ENCODE measurements at regions not wholly inside any gene's neighbourhood (a gene's known extent, or its start where the extent isn't known, plus 50 kb on each side); places are given as distances from the start of the nearest gene placed in this dataset.
"Not testable (repeated sequence)": the region's sequence is repeated elsewhere in the genome, so short reads cannot be mapped to it uniquely, and the experiment has no call there.

DNA sequence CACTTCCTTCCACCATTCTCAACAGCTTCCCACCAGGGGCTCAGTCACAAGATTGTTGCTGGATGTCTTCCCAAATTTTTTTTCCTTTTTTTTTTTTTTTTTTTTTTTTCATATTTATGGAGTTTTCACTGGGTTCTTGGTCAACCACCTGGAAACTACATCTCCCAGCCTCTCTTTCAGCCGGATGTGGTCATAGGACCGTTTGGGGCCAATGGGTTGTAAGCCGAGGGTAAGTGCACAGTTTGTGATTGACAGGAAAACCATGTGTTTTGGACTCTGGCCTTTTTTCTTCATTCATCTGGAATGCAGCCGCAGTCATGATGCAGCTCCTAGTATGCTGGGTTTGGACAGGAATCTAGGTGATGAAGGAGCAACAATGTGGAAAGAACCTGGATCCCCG lies 337.1 kb upstream of the FOXK1 start:
- TF ChIP-seq, protein P1, sequence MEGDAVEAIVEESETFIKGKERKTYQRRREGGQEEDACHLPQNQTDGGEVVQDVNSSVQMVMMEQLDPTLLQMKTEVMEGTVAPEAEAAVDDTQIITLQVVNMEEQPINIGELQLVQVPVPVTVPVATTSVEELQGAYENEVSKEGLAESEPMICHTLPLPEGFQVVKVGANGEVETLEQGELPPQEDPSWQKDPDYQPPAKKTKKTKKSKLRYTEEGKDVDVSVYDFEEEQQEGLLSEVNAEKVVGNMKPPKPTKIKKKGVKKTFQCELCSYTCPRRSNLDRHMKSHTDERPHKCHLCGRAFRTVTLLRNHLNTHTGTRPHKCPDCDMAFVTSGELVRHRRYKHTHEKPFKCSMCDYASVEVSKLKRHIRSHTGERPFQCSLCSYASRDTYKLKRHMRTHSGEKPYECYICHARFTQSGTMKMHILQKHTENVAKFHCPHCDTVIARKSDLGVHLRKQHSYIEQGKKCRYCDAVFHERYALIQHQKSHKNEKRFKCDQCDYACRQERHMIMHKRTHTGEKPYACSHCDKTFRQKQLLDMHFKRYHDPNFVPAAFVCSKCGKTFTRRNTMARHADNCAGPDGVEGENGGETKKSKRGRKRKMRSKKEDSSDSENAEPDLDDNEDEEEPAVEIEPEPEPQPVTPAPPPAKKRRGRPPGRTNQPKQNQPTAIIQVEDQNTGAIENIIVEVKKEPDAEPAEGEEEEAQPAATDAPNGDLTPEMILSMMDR (IDR thresholded peaks at IDR 0.05; ENCODE audit: low read depth, low read length), result no peak
- H3K4me3 ChIP-seq (ENCODE audit: low read depth, low read length), result no peak overlapping the region
- no peak for DNase-seq
- H3K27ac ChIP-seq, result no peak overlapping the region
- no peaks in the 10 kb centered on the region for H3K27me3 ChIP-seq (ENCODE audit: insufficient read depth, low read depth, severe bottlenecking)
- no peaks in the 10 kb centered on the region for H3K9me3 ChIP-seq (ENCODE audit: severe bottlenecking)
- H3K36me3 ChIP-seq, result no peaks in the 10 kb centered on the region

DNA sequence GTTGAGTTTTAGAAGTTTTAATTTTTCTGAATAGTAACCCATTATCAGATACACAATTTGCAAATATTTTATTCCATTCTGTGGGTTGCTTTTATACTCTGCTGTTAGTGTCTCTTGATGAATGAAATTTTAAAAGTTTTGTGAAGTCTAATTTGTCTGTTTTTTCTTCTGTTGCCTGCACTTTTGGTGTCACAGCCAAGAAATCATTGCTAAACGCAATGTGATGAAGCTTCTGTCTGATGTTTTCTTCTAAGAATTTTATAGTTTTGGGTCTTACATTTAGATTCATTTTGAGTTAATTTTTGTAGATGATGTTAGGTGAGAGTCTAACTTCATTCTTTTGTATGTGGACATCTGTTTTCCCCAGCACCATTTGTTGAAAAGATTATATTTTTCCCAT lies 330.0 kb upstream of the FOXK1 start:
- H3K9me3 ChIP-seq (ENCODE audit: severe bottlenecking), result no peaks in the 10 kb centered on the region
- no peaks in the 10 kb centered on the region for H3K36me3 ChIP-seq
- H3K27me3 ChIP-seq (ENCODE audit: insufficient read depth, low read depth, severe bottlenecking), result no peaks in the 10 kb centered on the region
- no peak overlapping the region for H3K4me3 ChIP-seq (ENCODE audit: low read depth, low read length)
- TF ChIP-seq, protein P1 (IDR thresholded peaks at IDR 0.05; ENCODE audit: low read depth, low read length), result no peak
- no peak overlapping the region for H3K27ac ChIP-seq
- no peak for DNase-seq

DNA sequence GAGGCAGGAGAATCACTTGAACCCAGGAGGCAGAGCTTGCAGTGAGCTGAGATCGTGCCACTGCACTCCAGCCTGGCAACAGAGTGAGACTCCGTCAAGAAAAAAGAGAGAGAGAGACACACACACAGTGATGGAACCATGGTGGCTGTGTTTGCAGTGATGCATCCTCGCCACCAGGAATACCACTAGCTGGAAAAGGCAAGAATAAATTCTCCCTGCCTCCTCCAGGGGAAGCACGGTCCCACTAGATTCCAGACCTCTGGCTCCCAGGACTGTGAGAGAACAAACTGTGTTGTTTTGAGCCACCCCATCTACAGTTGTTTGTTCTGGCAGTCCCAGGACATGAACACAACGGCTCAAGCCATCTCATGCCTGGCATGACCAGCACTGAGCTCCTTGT lies 320.3 kb upstream of the FOXK1 start:
- no peak for DNase-seq
- TF ChIP-seq, protein P1 (IDR thresholded peaks at IDR 0.05; ENCODE audit: low read depth, low read length), result 0 out of 2 replicates have a peak, but pooled peaks have one; percentile 18
- Histone ChIP-seq H3K27me3 (ENCODE audit: insufficient read depth, low read depth, severe bottlenecking) (no peaks in the 10 kb centered on the region), H3K4me3 (ENCODE audit: low read depth, low read length) (no peak overlapping the region), H3K9me3 (ENCODE audit: severe bottlenecking) (peaks cover 6% of the 10 kb centered on the region), H3K27ac (no peak overlapping the region), H3K36me3 (no peaks in the 10 kb centered on the region)

DNA sequence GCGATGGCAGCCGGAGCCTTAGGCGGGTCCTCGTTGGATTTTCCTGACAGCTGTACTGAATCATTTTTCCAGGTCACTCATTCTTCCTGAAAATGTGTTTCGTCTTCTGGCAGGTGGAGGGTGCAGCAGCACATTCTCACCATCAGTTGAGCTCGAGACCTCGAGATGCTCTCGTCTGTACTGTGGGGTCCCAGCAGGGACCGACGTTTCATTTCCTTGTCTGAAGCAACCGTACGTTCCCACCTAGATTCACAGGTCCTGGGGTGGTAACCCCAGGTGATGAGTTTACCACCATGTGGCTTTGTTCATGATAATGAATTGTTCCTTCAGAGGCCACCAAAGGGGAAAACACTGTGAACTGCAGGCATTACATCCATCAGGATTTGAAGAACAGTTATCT lies 298.5 kb upstream of the FOXK1 start:
- Histone ChIP-seq H3K27ac (no peak overlapping the region), H3K36me3 (no peaks in the 10 kb centered on the region), H3K27me3 (ENCODE audit: insufficient read depth, low read depth, severe bottlenecking) (no peaks in the 10 kb centered on the region), H3K9me3 (ENCODE audit: severe bottlenecking) (peaks cover 4% of the 10 kb centered on the region), H3K4me3 (ENCODE audit: low read depth, low read length) (no peak overlapping the region)
- no peak for DNase-seq
- TF ChIP-seq, protein P1 (IDR thresholded peaks at IDR 0.05; ENCODE audit: low read depth, low read length), result no peak

DNA sequence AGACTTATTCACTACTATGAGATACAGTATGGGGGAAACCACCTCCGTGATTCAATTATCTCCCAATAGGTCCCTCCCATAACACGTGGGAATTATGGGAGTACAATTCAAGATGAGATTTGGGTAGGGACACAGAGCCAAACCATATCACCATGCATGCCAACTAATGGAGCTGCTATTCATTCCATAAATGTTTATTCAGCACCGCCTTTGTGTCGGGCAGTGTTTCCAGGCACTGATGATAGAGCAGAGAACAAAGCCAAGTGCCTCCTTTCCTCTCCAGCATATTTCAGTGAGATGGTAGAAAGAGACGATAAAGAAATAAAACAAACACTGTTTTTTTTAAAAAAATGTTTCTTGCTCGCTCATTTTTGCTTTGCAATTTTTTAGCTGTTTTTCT lies 295.9 kb upstream of the FOXK1 start:
- H3K4me3 ChIP-seq (ENCODE audit: low read depth, low read length), result no peak overlapping the region
- H3K36me3 ChIP-seq, result no peaks in the 10 kb centered on the region
- no peak overlapping the region for H3K27ac ChIP-seq
- DNase-seq, result no peak
- TF ChIP-seq, protein P1 (IDR thresholded peaks at IDR 0.05; ENCODE audit: low read depth, low read length), result no peak
- peaks cover 6% of the 10 kb centered on the region for H3K9me3 ChIP-seq (ENCODE audit: severe bottlenecking)
- no peaks in the 10 kb centered on the region for H3K27me3 ChIP-seq (ENCODE audit: insufficient read depth, low read depth, severe bottlenecking)

DNA sequence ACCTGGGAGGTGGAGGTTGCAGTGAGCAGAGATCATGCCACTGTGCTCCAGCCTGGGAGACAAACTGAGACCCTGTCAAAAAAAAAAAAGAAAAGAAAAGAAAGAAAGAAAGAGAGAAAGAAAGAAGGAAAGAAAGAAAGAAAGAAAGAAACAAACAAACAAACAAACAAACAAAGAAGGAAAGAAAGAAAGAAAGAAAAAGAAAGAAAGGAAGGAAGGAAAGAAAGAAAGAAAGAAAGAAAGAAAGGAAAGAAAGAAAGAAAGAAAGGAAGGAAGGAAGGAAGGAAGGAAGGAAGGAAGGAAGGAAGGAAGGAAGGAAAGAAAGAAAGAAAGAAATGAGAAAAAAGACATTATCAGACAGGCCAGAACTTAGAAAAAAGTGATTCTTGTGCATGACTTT lies 291.0 kb upstream of the FOXK1 start:
- not testable (repeated sequence) for DNase-seq; H3K9me3 ChIP-seq (ENCODE audit: severe bottlenecking); H3K36me3 ChIP-seq; H3K27ac ChIP-seq; H3K4me3 ChIP-seq (ENCODE audit: low read depth, low read length); H3K27me3 ChIP-seq (ENCODE audit: insufficient read depth, low read depth, severe bottlenecking)
